SK-N-SH treated with all-trans-retinoic acid at 6 μM for 48 hours (cell line): ENCODE measurements at regions not wholly inside any gene's neighbourhood (a gene's known extent, or its start where the extent isn't known, plus 50 kb on each side); places are given as distances from the start of the nearest gene placed in this dataset.

Experiments
- ARNTL ChIP-seq: fragments of 450-650 bp; formaldehyde crosslinking; IDR thresholded peaks from 2 replicates; pipeline ENCODE4 v1.5.0; 2020; ENCODE audit warnings: low read depth, mild to moderate bottlenecking, moderate library complexity, borderline replicate concordance
- BACH2 ChIP-seq: fragments of 250-450 bp; sonication (Bioruptor Pico); IDR thresholded peaks from 2 replicates; pipeline ENCODE4 v1.9.0; 2021; ENCODE audit warnings: mild to moderate bottlenecking, borderline replicate concordance
- CSDC2 ChIP-seq: fragments of 250-450 bp; sonication (Bioruptor Pico); IDR thresholded peaks from 2 replicates; pipeline ENCODE4 v1.5.0; 2020; ENCODE audit warnings: mild to moderate bottlenecking, moderate library complexity
- ESRRG ChIP-seq: fragments of 250-450 bp; sonication (Bioruptor Pico); IDR thresholded peaks from 2 replicates; pipeline ENCODE4 v1.6.1; 2021; ENCODE audit warnings: mild to moderate bottlenecking
- GLIS3 ChIP-seq: fragments of 250-450 bp; sonication (Bioruptor Pico); IDR thresholded peaks from 2 replicates; pipeline ENCODE4 v1.5.0; 2020; ENCODE audit warnings: mild to moderate bottlenecking, moderate library complexity
- ISL1 ChIP-seq: fragments of 250-450 bp; sonication (Bioruptor Pico); IDR thresholded peaks from 2 replicates; pipeline ENCODE4 v2.1.2; 2022; ENCODE audit warnings: mild to moderate bottlenecking, moderate library complexity
- PPARA ChIP-seq: fragments of 250-450 bp; sonication (Bioruptor Pico); IDR thresholded peaks from 2 replicates; pipeline ENCODE4 v1.5.0; 2020; ENCODE audit warnings: mild to moderate bottlenecking, borderline replicate concordance
- RARB ChIP-seq: fragments of 250-450 bp; sonication (Bioruptor Pico); IDR thresholded peaks from 2 replicates; pipeline ENCODE4 v1.8.0; 2021; ENCODE audit warnings: mild to moderate bottlenecking, moderate library complexity
- TOX ChIP-seq: fragments of 250-450 bp; sonication (Bioruptor Pico); IDR thresholded peaks from 2 replicates; pipeline ENCODE4 v1.8.0; 2021; ENCODE audit warnings: mild to moderate bottlenecking, moderate library complexity, borderline replicate concordance
- ZC3H10 ChIP-seq: fragments of 250-450 bp; sonication (Bioruptor Pico); IDR thresholded peaks from 2 replicates; pipeline ENCODE4 v1.5.1; 2021; ENCODE audit warnings: mild to moderate bottlenecking, moderate library complexity
- ZFP3 ChIP-seq: fragments of 250-450 bp; sonication (Bioruptor Pico); IDR thresholded peaks from 2 replicates; pipeline ENCODE4 v1.5.0; 2020; ENCODE audit warnings: mild to moderate bottlenecking, moderate library complexity
- ZFP30 ChIP-seq: fragments of 450-650 bp; formaldehyde crosslinking; IDR thresholded peaks from 2 replicates; pipeline ENCODE4 v1.5.0; 2022; ENCODE audit warnings: mild to moderate bottlenecking, moderate library complexity
- TF ChIP-seq, protein P1 (sequence below): fragments of 250-450 bp; sonication (Bioruptor Pico); IDR thresholded peaks from 2 replicates; pipeline ENCODE4 v1.8.0; 2020; ENCODE audit warnings: mild to moderate bottlenecking, moderate library complexity, borderline replicate concordance
- TF ChIP-seq, protein P2 (sequence below): fragments of 250-450 bp; sonication (Bioruptor Pico); IDR thresholded peaks from 2 replicates; pipeline ENCODE4 v1.5.1; 2020; ENCODE audit warnings: low read depth, mild to moderate bottlenecking, moderate library complexity

DNA sequence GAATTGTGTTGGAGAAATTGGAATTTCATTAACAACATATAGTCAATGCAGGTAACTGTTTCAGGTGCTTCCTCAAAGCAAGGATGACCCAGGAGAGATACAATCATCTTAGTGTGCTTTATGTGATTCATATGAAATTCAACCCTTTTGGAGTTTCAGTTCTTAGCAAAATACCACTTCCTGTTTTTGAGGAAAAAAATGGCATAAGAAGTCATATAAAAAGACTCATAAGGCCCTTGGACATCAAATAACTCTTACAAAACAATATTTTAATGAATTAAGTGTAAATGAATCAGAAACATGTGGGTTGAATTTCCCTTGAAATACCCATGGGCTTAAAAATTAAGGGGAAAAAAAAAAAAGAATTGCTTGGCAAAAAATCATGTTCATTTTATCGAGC lies 926.6 kb downstream of the LTN1 start:
- TF ChIP-seq ESRRG (CRISPR knock-in tag): no peak
- TF ChIP-seq ISL1: no peak
- TF ChIP-seq RARB (CRISPR knock-in tag): no peak
- TF ChIP-seq, protein P1, sequence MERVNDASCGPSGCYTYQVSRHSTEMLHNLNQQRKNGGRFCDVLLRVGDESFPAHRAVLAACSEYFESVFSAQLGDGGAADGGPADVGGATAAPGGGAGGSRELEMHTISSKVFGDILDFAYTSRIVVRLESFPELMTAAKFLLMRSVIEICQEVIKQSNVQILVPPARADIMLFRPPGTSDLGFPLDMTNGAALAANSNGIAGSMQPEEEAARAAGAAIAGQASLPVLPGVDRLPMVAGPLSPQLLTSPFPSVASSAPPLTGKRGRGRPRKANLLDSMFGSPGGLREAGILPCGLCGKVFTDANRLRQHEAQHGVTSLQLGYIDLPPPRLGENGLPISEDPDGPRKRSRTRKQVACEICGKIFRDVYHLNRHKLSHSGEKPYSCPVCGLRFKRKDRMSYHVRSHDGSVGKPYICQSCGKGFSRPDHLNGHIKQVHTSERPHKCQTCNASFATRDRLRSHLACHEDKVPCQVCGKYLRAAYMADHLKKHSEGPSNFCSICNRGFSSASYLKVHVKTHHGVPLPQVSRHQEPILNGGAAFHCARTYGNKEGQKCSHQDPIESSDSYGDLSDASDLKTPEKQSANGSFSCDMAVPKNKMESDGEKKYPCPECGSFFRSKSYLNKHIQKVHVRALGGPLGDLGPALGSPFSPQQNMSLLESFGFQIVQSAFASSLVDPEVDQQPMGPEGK: no peak
- no peak for TF ChIP-seq ZFP3
- no peak for TF ChIP-seq PPARA
- no peak for TF ChIP-seq CSDC2 (CRISPR knock-in tag)
- TF ChIP-seq BACH2 (CRISPR knock-in tag): no peak
- no peak for TF ChIP-seq ZFP30
- no peak for TF ChIP-seq GLIS3 (CRISPR knock-in tag)
- no peak for TF ChIP-seq TOX (CRISPR knock-in tag)
- TF ChIP-seq, protein P2, sequence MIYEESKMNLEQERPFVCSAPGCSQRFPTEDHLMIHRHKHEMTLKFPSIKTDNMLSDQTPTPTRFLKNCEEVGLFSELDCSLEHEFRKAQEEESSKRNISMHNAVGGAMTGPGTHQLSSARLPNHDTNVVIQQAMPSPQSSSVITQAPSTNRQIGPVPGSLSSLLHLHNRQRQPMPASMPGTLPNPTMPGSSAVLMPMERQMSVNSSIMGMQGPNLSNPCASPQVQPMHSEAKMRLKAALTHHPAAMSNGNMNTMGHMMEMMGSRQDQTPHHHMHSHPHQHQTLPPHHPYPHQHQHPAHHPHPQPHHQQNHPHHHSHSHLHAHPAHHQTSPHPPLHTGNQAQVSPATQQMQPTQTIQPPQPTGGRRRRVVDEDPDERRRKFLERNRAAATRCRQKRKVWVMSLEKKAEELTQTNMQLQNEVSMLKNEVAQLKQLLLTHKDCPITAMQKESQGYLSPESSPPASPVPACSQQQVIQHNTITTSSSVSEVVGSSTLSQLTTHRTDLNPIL: no peak
- no peak for TF ChIP-seq ARNTL
- no peak for TF ChIP-seq ZC3H10 (CRISPR knock-in tag)
